Motor neuron (in vitro differentiated cells): ENCODE measurements at regions not wholly inside any gene's neighbourhood (a gene's known extent, or its start where the extent isn't known, plus 50 kb on each side); places are given as distances from the start of the nearest gene placed in this dataset.
A peak's percentile ranks its signal among the peaks of the same experiment; 100 is the strongest.

Experiments
- ATAC-seq, 8 experiments: fragments of 200-7000 bp; cut with Tn5 transposase; replicated peaks in 6 of 8; 2 replicates each; pipeline ENCODE4 v1.8.0; 2021; ENCODE audit warnings: mild to moderate bottlenecking in 8 of 8, moderate library complexity in 8 of 8
- H3K27ac ChIP-seq, 2 donors: fragments of 250-450 bp; sonication (Bioruptor Pico); 2 replicates each; pipeline ENCODE4 v1.9.0; 2021; ENCODE audit warnings: antibody characterized with exemption in 2 of 2, mild to moderate bottlenecking in 2 of 2, moderate library complexity in 1 of 2
- H3K4me1 ChIP-seq, 2 donors: fragments of 250-450 bp; sonication (Bioruptor Pico); replicated peaks in 1 of 2; 2 replicates each; pipeline ENCODE4 v1.6.1; 2021; ENCODE audit warnings: antibody characterized with exemption in 2 of 2, mild to moderate bottlenecking in 2 of 2, moderate library complexity in 1 of 2
- H3K4me3 ChIP-seq, 5 donors: fragments of 250-450 bp; sonication (Bioruptor Pico); 2 replicates each; pipeline ENCODE4 v1.9.0; 2021; ENCODE audit warnings: antibody characterized with exemption in 5 of 5, mild to moderate bottlenecking in 5 of 5, moderate library complexity in 4 of 5
- WGBS, 10 experiments: fragments of 450-650 bp; shearing (Covaris generic); methylation state at CpG; one replicate each; pipeline ENCODE4 v1.0.0; 2022; 5-methylcytosine and 5-hydroxymethylcytosine counted together
- in situ Hi-C, 9 experiments: fragments of 400-800 bp; cut with MboI; loops; one replicate each; pipeline ENCODE4 v1.15.0; 2021; ENCODE audit warnings: low sequenced_read_pairs in 9 of 9, low pct_unique_long_range_greater_than_20kb in 2 of 9; ENCODE audit not compliant: unreplicated experiment in 9 of 9

GRCh38 chr6:113540466-113540865, 316.7 kb upstream of the MARCKS start:
- Histone ChIP-seq H3K4me1 (no peaks in the 10 kb centered on the region), H3K4me3 (no peak overlapping the region), H3K27ac (no peak overlapping the region)
- in situ Hi-C loops = no loop called here
- ATAC-seq = peak in 2 of 8 experiments; percentile 40 to 52

- no peak overlapping the region for H3K4me3 ChIP-seq
- WGBS, 10 experiments = 88 to 100% (median 100%) methylated on average over 2 of the region's 2 CpGs; no CpG with 5 or more reads in 2 of the 10 experiments
- H3K27ac ChIP-seq = no peak overlapping the region
- no peak for ATAC-seq
- H3K4me1 ChIP-seq = no peaks in the 10 kb centered on the region
- in situ Hi-C loops = no loop called here
Measured at GRCh38 chr6:113551168-113551567, 306.0 kb upstream of the MARCKS start.

DNA sequence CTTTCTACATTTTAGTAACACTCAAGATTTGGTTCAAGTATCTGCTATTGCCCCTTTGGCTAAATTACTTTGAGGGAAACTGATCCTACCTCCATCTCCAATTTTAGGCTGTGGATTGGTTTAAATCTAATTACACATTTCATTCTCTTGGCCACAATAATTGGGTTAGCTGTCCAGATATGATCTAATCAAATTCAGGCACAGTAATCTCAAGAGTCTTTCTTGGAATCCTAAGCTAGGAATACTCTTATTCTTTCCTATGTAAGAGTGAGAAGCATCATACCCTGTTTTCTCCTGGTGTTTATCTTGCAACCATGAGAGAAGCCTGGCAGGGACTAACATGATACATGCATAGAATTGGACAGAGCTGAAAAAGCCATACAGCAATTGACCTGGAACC, 300.4 kb upstream of the MARCKS start:
- no peak overlapping the region for H3K4me3 ChIP-seq
- in situ Hi-C loops = no loop called here
- no peak for ATAC-seq

DNA sequence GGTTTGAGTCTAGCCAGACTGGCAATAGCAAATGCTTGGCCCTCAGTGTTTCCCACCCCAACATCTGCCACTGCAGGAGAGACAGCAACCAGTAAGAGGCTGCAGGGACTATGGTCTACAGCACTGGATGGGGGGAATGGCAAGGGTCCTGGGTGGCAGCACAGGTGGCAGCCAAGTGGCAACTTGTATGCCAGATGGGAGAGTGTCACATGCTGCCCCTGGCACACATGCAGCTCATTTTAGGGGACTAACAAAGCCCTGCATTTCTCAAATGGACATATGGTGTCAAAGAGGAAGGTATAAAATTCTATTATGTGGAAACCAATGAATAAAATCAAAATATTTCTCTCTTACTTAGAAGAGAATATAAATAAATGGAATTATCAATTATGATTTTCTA, 298.7 kb upstream of the MARCKS start:
- H3K27ac ChIP-seq = no peak overlapping the region
- no peak overlapping the region for H3K4me3 ChIP-seq
- in situ Hi-C loops = no loop called here
- peaks cover 0 to 5% of the 10 kb centered on the region in 2 donors for H3K4me1 ChIP-seq
- no peak for ATAC-seq

More for the DNA sequence above, 300.4 kb upstream of the MARCKS start:
- no peaks in the 10 kb centered on the region for H3K4me1 ChIP-seq
- H3K27ac ChIP-seq = no peak overlapping the region

- in situ Hi-C loops = no loop called here
- no peak overlapping the region for H3K4me3 ChIP-seq
- peak in 3 of 8 experiments; percentile 36 to 61 (median 38) for ATAC-seq
- H3K27ac ChIP-seq = no peak overlapping the region
- peaks cover 0 to 5% of the 10 kb centered on the region in 2 donors for H3K4me1 ChIP-seq
Measured at GRCh38 chr6:113558966-113559365, 298.2 kb upstream of the MARCKS start.

DNA sequence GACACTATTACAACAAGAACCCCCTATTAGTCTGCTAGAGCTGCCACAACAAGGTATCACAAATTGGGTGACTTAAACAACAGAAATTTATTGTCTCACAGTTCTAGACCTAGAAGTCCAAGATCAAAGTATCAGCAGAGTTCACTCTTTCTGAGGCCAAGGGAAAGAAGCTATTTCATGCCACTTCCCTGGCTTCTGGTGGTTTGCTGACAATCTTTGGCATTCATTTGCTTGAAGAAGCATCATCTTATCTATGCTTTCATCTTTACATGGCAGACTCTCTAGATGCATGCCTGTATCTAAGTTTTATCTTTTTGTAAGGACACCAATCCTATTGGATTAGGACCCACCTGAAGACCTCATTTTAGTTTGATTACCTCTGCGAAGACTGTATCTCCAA, 296.8 kb upstream of the MARCKS start:
- ATAC-seq = no peak
- in situ Hi-C loops = no loop called here
- Histone ChIP-seq H3K4me3 (no peak overlapping the region), H3K27ac (no peak overlapping the region), H3K4me1 (peaks cover 10 to 15% of the 10 kb centered on the region in 2 donors)
- 80 to 100% (median 83%) methylated on average over 1 of the region's 1 CpG; no CpG with 5 or more reads in 5 of the 10 experiments for WGBS, 10 experiments

DNA sequence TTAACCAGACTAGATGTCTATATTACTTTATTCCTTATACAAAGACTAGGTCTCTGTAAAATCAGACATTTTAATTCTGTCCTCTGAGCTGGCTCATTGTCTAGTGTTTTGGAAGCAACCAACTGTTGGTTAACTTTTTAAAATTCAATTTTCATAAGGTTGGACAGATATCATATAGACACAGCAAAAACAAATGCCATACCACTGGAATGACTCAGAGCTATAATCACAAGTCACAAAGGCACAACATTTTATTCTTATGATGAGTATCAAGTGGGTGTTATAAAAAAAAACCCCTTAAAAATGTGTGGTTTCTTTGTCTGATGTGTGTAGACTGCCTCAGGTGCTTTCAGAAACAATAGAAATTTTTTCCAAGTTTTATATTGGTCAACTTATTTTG, 296.2 kb upstream of the MARCKS start:
- Histone ChIP-seq H3K27ac (no peak overlapping the region), H3K4me1 (peaks cover 13 to 15% of the 10 kb centered on the region in 2 donors), H3K4me3 (no peak overlapping the region)
- in situ Hi-C loops = no loop called here
- ATAC-seq = no peak

GRCh38 chr6:113562248-113562647, 294.9 kb upstream of the MARCKS start:
- no peak for ATAC-seq
- Histone ChIP-seq H3K4me3 (no peak overlapping the region), H3K4me1 (peaks cover 14 to 15% of the 10 kb centered on the region in 2 donors), H3K27ac (no peak overlapping the region)
- 71 to 100% (median 100%) methylated on average over 1 to 2 of the region's 2 CpGs; no CpG with 5 or more reads in 7 of the 10 experiments for WGBS, 10 experiments
- in situ Hi-C loops = no loop called here

- ATAC-seq = peak; percentile 95 to 99 (median 98)
- 0 to 33% (median 11%) methylated on average over 2 to 14 of the region's 22 CpGs for WGBS, 10 experiments
- in situ Hi-C loops = no loop called here
- H3K4me1 ChIP-seq = peaks cover 14 to 15% of the 10 kb centered on the region in 2 donors
- peak overlapping the region in 4 of 5 donors; percentile 3 to 22 (median 7) for H3K4me3 ChIP-seq
- peak overlapping the region; percentile 63 to 74 for H3K27ac ChIP-seq
Measured at GRCh38 chr6:113564371-113565171, 292.6 kb upstream of the MARCKS start.

DNA sequence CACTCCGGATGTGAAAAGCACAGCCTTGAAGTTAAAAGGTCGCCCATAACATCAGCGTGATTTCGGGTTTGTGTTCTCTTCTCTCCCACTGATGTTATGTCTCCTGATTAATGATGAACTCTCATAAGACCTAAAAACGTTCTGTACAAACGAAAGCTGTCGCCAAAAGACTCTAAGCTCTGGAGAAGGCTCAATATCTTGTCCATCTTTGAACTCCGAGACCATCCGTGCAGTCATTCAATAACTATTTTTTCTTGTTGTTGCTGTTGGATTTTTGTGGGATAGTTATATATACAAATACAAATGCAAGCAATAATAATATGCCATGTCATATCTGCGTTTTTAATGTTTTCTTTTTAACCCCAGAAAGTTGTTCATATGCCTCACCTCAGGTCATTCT, 291.8 kb upstream of the MARCKS start:
- ATAC-seq = no peak
- WGBS, 10 experiments = 8 to 95% (median 51%) methylated on average over 1 to 10 of the region's 10 CpGs; no CpG with 5 or more reads in 1 of the 10 experiments
- Histone ChIP-seq H3K4me3 (peak overlapping the region in 1 of 5 donors; percentile 22), H3K4me1 (peaks cover 14 to 15% of the 10 kb centered on the region in 2 donors), H3K27ac (peak overlapping the region; percentile 63 to 74)
- in situ Hi-C loops = no loop called here

- in situ Hi-C loops = no loop called here
Measured at GRCh38 chr6:113570161-113570560, 287.0 kb upstream of the MARCKS start.

DNA sequence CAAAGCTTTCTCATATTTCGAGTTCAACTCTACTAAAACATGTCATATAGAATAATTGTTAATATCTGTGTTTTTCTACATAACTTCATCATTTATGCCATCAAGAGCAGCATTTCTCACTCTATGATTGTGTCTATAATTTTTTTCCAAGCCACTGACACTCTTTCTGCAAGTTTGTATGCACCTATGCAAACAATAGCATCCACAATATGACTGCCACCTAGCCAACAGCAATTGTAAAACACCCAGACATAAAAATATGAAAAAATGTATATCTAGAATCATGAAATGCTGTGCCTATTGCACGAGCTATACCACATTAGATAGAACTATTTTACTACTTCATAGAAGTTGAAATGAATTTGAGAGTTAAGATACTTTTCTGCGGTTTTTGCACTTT, 286.5 kb upstream of the MARCKS start:
- H3K27ac ChIP-seq = no peak overlapping the region
- ATAC-seq = no peak
- 67 to 100% (median 86%) methylated on average over 1 to 3 of the region's 3 CpGs for WGBS, 10 experiments
- H3K4me3 ChIP-seq = no peak overlapping the region
- H3K4me1 ChIP-seq = peaks cover 0 to 3% of the 10 kb centered on the region in 2 donors
- in situ Hi-C loops = no loop called here

More at GRCh38 chr6:113570161-113570560, 287.0 kb upstream of the MARCKS start:
- H3K4me3 ChIP-seq = no peak overlapping the region
- peaks cover 2 to 7% of the 10 kb centered on the region in 2 donors for H3K4me1 ChIP-seq
- H3K27ac ChIP-seq = no peak overlapping the region
- no peak for ATAC-seq

GRCh38 chr6:113574147-113574546, 283.0 kb upstream of the MARCKS start:
- in situ Hi-C loops = no loop called here
- no peaks in the 10 kb centered on the region for H3K4me1 ChIP-seq
- ATAC-seq = no peak
- no peak overlapping the region for H3K27ac ChIP-seq
- H3K4me3 ChIP-seq = no peak overlapping the region
- WGBS, 10 experiments = 67 to 92% (median 78%) methylated on average over 4 of the region's 4 CpGs; no CpG with 5 or more reads in 2 of the 10 experiments

- no peak overlapping the region for H3K27ac ChIP-seq
- no peaks in the 10 kb centered on the region for H3K4me1 ChIP-seq
- no peak overlapping the region for H3K4me3 ChIP-seq
- in situ Hi-C loops = loop anchor here in 1 of 9 experiments (25.0 kb wide), 1 partner anchor 286 kb away; the partner anchor contains the start of gene MARCKS
- no peak for ATAC-seq
Measured at GRCh38 chr6:113576310-113576709, 280.8 kb upstream of the MARCKS start.
